ENCODE measurements at regions not wholly inside any gene's neighbourhood (a gene's known extent, or its start where the extent isn't known, plus 50 kb on each side); places are given as distances from the start of the nearest gene placed in this dataset.
"Not testable (repeated sequence)": the region's sequence is repeated elsewhere in the genome, so short reads cannot be mapped to it uniquely, and the experiment has no call there.

DNA sequence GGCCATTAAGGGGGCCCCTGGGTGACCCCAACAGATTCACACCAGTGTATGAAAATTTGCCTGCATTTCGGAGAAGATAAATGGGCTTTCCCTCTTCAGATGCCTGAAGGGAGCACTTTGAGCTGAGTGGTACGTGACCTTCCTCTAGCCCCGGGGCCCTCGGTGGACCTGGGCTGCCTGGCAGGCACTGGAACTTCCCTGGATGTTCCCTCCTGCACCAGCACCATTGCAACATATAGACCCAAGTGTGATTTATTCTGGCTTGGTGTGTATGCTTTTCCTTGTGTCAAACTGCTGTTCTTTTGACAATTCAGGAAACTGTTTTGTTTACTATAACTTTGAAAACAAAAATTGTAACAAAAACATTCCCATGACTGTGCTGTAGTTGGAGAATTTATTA, 93.8 kb downstream of the TNFRSF13B start:
- no peak overlapping the region for H3K4me3 Mint-ChIP-seq (ENCODE audit: unreplicated experiment)
- H3K4me1 Mint-ChIP-seq (ENCODE audit: unreplicated experiment) = no peaks in the 10 kb centered on the region
- H3K36me3 Mint-ChIP-seq (ENCODE audit: unreplicated experiment) = no peaks in the 10 kb centered on the region
- H3K27ac Mint-ChIP-seq (ENCODE audit: unreplicated experiment) = no peak overlapping the region
- no peaks in the 10 kb centered on the region for H3K9me3 Mint-ChIP-seq (ENCODE audit: unreplicated experiment)
- no peak for DNase-seq (ENCODE audit: extremely low spot score, unreplicated experiment)
- H3K27me3 Mint-ChIP-seq (ENCODE audit: unreplicated experiment) = peaks cover 18% of the 10 kb centered on the region
- TF ChIP-seq, protein P1, sequence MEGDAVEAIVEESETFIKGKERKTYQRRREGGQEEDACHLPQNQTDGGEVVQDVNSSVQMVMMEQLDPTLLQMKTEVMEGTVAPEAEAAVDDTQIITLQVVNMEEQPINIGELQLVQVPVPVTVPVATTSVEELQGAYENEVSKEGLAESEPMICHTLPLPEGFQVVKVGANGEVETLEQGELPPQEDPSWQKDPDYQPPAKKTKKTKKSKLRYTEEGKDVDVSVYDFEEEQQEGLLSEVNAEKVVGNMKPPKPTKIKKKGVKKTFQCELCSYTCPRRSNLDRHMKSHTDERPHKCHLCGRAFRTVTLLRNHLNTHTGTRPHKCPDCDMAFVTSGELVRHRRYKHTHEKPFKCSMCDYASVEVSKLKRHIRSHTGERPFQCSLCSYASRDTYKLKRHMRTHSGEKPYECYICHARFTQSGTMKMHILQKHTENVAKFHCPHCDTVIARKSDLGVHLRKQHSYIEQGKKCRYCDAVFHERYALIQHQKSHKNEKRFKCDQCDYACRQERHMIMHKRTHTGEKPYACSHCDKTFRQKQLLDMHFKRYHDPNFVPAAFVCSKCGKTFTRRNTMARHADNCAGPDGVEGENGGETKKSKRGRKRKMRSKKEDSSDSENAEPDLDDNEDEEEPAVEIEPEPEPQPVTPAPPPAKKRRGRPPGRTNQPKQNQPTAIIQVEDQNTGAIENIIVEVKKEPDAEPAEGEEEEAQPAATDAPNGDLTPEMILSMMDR (IDR thresholded peaks at IDR 0.05) = no peak

DNA sequence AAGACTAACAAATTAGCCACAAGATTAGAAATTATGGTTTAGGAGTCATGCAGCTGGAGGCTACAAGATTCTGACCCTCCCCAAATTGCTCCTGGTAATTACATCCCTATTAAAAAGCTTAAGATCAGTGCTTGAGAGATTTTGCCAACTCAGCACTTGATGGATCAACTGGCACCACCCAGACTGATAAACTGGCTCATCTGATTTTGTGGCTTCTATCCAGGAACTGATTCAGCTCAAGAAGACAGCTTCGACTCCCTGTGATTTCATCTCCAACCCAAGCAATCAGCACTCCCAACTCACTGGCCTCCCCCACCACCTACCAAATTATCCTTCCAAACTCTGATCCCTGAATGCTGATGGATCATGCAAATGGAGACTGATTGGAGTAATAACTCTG, 94.8 kb downstream of the TNFRSF13B start:
- Mint-ChIP-seq H3K9me3 (ENCODE audit: unreplicated experiment) (no peaks in the 10 kb centered on the region), H3K36me3 (ENCODE audit: unreplicated experiment) (no peaks in the 10 kb centered on the region), H3K4me1 (ENCODE audit: unreplicated experiment) (no peaks in the 10 kb centered on the region), H3K4me3 (ENCODE audit: unreplicated experiment) (no peak overlapping the region), H3K27ac (ENCODE audit: unreplicated experiment) (no peak overlapping the region), H3K27me3 (ENCODE audit: unreplicated experiment) (peaks cover 18% of the 10 kb centered on the region)
- DNase-seq (ENCODE audit: extremely low spot score, unreplicated experiment) = peak; percentile 46
- TF ChIP-seq, protein P1 (IDR thresholded peaks at IDR 0.05) = no peak

DNA sequence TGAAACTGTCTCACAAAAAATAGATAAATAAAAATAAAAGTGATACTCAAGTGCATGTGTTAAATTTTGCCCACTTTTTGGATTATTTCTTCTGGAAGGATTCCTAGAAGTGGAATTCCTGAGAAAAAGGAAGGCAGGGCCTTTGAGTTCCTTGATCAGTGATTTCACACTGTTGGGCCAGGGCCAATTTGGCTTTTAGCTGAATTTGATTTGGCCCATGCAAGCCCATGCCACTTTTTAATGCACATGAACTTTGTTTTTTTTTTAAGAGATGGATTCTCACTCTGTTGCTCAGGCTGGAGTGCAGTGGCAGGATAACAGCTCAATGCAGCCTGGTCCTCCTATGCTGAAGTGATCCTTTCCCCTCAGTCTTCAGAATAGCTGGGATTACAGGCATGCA, 96.3 kb downstream of the TNFRSF13B start:
- H3K27ac Mint-ChIP-seq (ENCODE audit: unreplicated experiment) = no peak overlapping the region
- no peak overlapping the region for H3K4me3 Mint-ChIP-seq (ENCODE audit: unreplicated experiment)
- H3K9me3 Mint-ChIP-seq (ENCODE audit: unreplicated experiment) = no peaks in the 10 kb centered on the region
- peaks cover 21% of the 10 kb centered on the region for H3K27me3 Mint-ChIP-seq (ENCODE audit: unreplicated experiment)
- H3K4me1 Mint-ChIP-seq (ENCODE audit: unreplicated experiment) = no peaks in the 10 kb centered on the region
- H3K36me3 Mint-ChIP-seq (ENCODE audit: unreplicated experiment) = no peaks in the 10 kb centered on the region
- TF ChIP-seq, protein P1 (IDR thresholded peaks at IDR 0.05) = no peak
- DNase-seq (ENCODE audit: extremely low spot score, unreplicated experiment) = no peak

GRCh38 chr17:16874216-16874615, 97.7 kb downstream of the TNFRSF13B start:
- H3K4me3 Mint-ChIP-seq (ENCODE audit: unreplicated experiment); H3K4me1 Mint-ChIP-seq (ENCODE audit: unreplicated experiment); H3K36me3 Mint-ChIP-seq (ENCODE audit: unreplicated experiment); H3K27ac Mint-ChIP-seq (ENCODE audit: unreplicated experiment); H3K9me3 Mint-ChIP-seq (ENCODE audit: unreplicated experiment): not testable (repeated sequence)
- peak; percentile 54 for DNase-seq (ENCODE audit: extremely low spot score, unreplicated experiment)
- H3K27me3 Mint-ChIP-seq (ENCODE audit: unreplicated experiment) = peaks cover 24% of the 10 kb centered on the region

- H3K4me1 Mint-ChIP-seq (ENCODE audit: unreplicated experiment) = no peaks in the 10 kb centered on the region
- TF ChIP-seq, protein P1 (IDR thresholded peaks at IDR 0.05) = peak; percentile 55
- H3K4me3 Mint-ChIP-seq (ENCODE audit: unreplicated experiment) = no peak overlapping the region
- peaks cover 21% of the 10 kb centered on the region for H3K27me3 Mint-ChIP-seq (ENCODE audit: unreplicated experiment)
- peak; percentile 77 for DNase-seq (ENCODE audit: extremely low spot score, unreplicated experiment)
- no peak overlapping the region for H3K27ac Mint-ChIP-seq (ENCODE audit: unreplicated experiment)
- no peaks in the 10 kb centered on the region for H3K9me3 Mint-ChIP-seq (ENCODE audit: unreplicated experiment)
- no peaks in the 10 kb centered on the region for H3K36me3 Mint-ChIP-seq (ENCODE audit: unreplicated experiment)
These were observed 98.5 kb downstream of the TNFRSF13B start for GRCh38 chr17:16873174-16874035.
